ENCODE measurements at regions not wholly inside any gene's neighbourhood (a gene's known extent, or its start where the extent isn't known, plus 50 kb on each side); places are given as distances from the start of the nearest gene placed in this dataset.

DNA sequence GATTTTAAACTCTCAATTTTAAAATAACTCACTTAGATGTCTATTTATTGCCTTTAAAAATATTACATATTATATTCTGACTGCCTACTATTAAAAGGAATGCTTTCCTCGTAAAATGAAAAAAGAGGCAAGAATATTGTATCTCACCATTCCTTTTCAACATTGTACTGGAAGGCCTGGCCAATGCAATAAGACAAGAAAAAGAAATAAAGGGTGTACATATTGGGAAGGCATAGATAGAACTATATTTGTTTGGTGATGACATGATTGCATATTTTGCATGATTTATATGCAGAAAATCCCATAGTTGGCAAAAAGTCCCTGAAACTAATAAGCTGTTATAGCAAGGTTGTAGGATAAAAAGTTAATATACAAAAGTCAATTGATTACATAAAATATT lies 474.6 kb upstream of the ATP2B1 start:
- H3K27me3 ChIP-seq (ENCODE audit: insufficient read depth, low read depth, severe bottlenecking): no peaks in the 10 kb centered on the region
- no peak overlapping the region for H3K27ac ChIP-seq
- H3K36me3 ChIP-seq: no peaks in the 10 kb centered on the region
- H3K9me3 ChIP-seq (ENCODE audit: severe bottlenecking): peaks cover 3% of the 10 kb centered on the region
- H3K4me3 ChIP-seq (ENCODE audit: low read depth, low read length): no peak overlapping the region
- TF ChIP-seq, protein P1, sequence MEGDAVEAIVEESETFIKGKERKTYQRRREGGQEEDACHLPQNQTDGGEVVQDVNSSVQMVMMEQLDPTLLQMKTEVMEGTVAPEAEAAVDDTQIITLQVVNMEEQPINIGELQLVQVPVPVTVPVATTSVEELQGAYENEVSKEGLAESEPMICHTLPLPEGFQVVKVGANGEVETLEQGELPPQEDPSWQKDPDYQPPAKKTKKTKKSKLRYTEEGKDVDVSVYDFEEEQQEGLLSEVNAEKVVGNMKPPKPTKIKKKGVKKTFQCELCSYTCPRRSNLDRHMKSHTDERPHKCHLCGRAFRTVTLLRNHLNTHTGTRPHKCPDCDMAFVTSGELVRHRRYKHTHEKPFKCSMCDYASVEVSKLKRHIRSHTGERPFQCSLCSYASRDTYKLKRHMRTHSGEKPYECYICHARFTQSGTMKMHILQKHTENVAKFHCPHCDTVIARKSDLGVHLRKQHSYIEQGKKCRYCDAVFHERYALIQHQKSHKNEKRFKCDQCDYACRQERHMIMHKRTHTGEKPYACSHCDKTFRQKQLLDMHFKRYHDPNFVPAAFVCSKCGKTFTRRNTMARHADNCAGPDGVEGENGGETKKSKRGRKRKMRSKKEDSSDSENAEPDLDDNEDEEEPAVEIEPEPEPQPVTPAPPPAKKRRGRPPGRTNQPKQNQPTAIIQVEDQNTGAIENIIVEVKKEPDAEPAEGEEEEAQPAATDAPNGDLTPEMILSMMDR (IDR thresholded peaks at IDR 0.05; ENCODE audit: low read depth, low read length): no peak
- DNase-seq: no peak

DNA sequence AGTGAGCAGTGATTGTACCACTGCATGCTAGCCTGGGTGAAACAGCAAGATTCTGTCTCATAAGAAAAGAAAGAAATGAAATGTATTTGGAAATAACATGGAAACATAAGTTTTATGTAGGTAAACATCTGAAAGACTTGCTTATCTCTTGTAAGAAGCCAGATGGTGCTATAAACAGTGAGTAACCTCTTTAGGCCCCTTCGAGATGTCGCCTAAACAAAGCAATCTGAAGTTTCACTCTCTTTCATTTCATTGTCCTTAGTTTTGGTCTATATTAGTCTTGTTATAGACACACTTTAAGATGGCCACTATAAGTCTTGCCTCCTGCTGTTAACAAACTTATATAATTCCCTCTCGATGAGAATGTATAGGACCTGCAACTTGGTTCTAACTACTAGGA lies 472.6 kb upstream of the ATP2B1 start:
- TF ChIP-seq, protein P1 (IDR thresholded peaks at IDR 0.05; ENCODE audit: low read depth, low read length): no peak
- H3K27ac ChIP-seq: no peak overlapping the region
- no peaks in the 10 kb centered on the region for H3K27me3 ChIP-seq (ENCODE audit: insufficient read depth, low read depth, severe bottlenecking)
- H3K4me3 ChIP-seq (ENCODE audit: low read depth, low read length): no peak overlapping the region
- H3K9me3 ChIP-seq (ENCODE audit: severe bottlenecking): peaks cover 8% of the 10 kb centered on the region
- DNase-seq: no peak
- no peaks in the 10 kb centered on the region for H3K36me3 ChIP-seq

DNA sequence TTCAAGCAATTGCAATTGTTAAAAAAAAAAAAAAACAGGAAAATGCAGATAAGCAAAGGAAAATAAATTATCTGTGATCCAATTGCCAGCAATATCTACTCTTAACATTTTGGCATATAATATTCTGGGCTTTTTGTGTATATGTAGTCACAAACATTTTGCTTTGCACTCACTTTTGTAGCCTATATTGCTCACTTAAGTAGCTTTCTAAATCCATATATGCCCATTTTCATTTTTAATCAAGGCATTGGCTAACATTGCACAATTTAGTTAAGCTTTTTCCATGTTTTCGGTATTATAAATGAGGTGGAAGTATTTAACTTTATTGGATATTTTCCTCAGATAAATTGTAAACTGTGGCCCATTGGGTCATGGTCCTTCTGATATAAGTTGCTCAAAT lies 466.3 kb upstream of the ATP2B1 start:
- no peak for DNase-seq
- Histone ChIP-seq H3K36me3 (no peaks in the 10 kb centered on the region), H3K9me3 (ENCODE audit: severe bottlenecking) (peaks cover 5% of the 10 kb centered on the region), H3K4me3 (ENCODE audit: low read depth, low read length) (no peak overlapping the region), H3K27me3 (ENCODE audit: insufficient read depth, low read depth, severe bottlenecking) (no peaks in the 10 kb centered on the region), H3K27ac (peak overlapping the region; percentile 72)
- TF ChIP-seq, protein P1 (IDR thresholded peaks at IDR 0.05; ENCODE audit: low read depth, low read length): no peak

DNA sequence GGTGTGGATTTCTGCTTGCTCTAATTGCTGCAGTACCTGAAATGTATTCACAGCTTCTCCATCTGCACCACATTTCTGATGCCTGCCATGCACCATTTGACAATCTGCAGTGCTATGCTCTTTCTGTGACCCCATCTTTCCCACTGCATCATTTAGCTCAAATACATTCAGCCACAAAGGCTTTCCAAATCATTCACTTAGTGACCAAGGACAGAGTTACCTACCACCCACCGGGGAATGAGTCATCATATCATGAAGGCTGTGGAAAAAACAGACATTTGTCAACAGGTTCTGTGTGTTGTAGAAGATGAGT lies 465.5 kb upstream of the ATP2B1 start:
- TF ChIP-seq, protein P1 (IDR thresholded peaks at IDR 0.05; ENCODE audit: low read depth, low read length): no peak
- Histone ChIP-seq H3K9me3 (ENCODE audit: severe bottlenecking) (peaks cover 5% of the 10 kb centered on the region), H3K27ac (peak overlapping the region; percentile 72), H3K36me3 (no peaks in the 10 kb centered on the region), H3K4me3 (ENCODE audit: low read depth, low read length) (no peak overlapping the region), H3K27me3 (ENCODE audit: insufficient read depth, low read depth, severe bottlenecking) (no peaks in the 10 kb centered on the region)
- peak; percentile 74 for DNase-seq

DNA sequence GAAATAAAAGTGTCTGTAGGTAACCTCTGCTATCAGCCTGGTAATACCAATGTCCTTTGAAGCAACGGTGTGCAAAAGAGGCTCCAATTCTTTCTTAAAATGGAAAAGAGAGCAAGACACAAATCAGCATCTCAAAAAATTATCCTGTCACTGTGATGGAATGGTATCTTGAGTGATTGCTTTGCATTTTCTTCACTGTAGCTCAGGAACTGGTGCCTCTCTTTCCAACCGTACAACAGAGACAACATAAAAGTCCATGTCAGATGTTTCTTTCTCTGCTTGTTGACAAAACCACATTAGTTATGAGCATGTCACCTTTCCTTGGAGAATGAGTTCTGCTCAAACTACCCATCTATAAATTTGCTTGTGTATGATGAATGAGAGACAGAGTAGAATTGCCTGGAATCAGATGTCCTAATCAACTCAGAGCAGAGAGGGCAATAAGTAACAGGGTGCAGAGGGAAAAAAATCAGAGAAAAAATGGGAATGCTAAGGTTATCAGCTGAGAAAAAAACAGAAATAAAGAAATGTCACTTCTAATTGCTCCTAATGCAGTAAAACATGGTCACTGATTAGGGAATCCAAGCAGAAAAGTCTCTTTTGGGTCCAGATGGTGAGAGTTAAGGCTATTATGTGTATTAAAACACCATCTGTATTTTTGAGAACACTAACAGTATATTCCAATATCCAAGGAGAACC lies 465.0 kb upstream of the ATP2B1 start:
- no peaks in the 10 kb centered on the region for H3K27me3 ChIP-seq (ENCODE audit: insufficient read depth, low read depth, severe bottlenecking)
- H3K36me3 ChIP-seq: no peaks in the 10 kb centered on the region
- peak overlapping the region; percentile 72 for H3K27ac ChIP-seq
- H3K4me3 ChIP-seq (ENCODE audit: low read depth, low read length): no peak overlapping the region
- peaks cover 5% of the 10 kb centered on the region for H3K9me3 ChIP-seq (ENCODE audit: severe bottlenecking)
- no peak for DNase-seq
- TF ChIP-seq, protein P1 (IDR thresholded peaks at IDR 0.05; ENCODE audit: low read depth, low read length): no peak

DNA sequence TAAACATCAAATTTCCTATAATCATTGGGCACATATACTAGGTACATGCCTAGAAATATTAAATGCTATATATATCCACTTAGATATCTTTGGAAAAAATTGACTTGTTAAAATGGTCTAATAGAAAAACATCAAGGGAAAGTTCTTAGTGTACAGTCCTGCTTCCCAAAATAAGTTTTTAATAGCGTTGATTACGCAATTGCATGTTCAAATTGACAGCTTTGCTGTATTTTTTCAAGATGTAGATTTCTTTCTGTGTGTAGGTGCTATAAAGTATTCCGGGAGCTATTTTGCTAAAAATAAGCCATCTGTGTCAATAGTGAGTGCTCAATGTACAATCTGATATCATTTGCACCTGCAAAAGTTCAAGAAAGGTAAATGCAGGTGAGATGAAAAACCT lies 463.9 kb upstream of the ATP2B1 start:
- H3K27me3 ChIP-seq (ENCODE audit: insufficient read depth, low read depth, severe bottlenecking): no peaks in the 10 kb centered on the region
- H3K4me3 ChIP-seq (ENCODE audit: low read depth, low read length): no peak overlapping the region
- peaks cover 4% of the 10 kb centered on the region for H3K9me3 ChIP-seq (ENCODE audit: severe bottlenecking)
- no peak for DNase-seq
- H3K27ac ChIP-seq: no peak overlapping the region
- TF ChIP-seq, protein P1 (IDR thresholded peaks at IDR 0.05; ENCODE audit: low read depth, low read length): no peak
- no peaks in the 10 kb centered on the region for H3K36me3 ChIP-seq
